ENCODE measurements at regions not wholly inside any gene's neighbourhood (a gene's known extent, or its start where the extent isn't known, plus 50 kb on each side); places are given as distances from the start of the nearest gene placed in this dataset.

GRCh38 chr15:96736384-96736783 lies 405.9 kb downstream of the NR2F2 start:
- DNase-seq (ENCODE audit: low spot score): no peak

- no peak for DNase-seq (ENCODE audit: low spot score)
Measured at GRCh38 chr15:96737408-96737807, 406.9 kb downstream of the NR2F2 start.

DNA sequence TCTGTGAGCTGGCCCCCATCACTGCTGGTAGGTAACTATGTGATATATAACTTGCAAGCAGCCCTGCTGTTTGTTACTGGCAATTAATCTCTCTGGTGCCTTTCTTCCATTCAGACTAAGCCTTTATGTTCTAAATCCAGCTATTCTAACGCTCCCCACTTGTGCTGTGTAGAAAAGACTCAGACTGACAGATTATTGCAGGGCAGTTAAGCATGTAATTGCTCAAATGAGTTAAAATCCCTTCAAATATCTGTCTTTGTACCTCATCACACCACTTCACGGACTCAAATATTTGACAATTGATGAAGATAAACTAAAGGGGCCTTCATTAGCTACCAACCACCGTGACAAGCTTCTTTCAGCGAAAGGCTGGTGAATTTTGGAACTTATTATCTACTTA lies 416.2 kb downstream of the NR2F2 start:
- no peak for DNase-seq (ENCODE audit: low spot score)

DNA sequence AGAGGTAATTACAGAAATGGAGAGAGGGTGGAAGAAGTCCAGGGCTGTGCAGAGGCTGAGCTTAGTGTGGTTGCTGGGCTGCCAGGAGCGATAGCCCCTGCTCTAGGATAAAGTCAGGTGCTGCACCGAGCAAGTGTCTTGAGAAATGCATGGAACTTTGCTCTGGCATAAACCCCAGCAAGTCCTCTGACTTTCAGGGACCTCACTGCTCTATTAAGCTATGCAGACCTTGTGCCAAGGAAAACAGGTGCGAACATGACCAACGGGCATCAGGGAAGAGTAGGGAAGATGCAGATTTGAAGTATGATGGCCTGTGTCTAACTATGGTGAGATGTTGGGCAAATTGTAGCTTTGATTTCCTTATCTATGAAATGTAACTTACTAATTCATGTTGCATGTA lies 416.8 kb downstream of the NR2F2 start:
- DNase-seq (ENCODE audit: low spot score): no peak

- no peak for DNase-seq (ENCODE audit: low spot score)
Measured at GRCh38 chr15:96750361-96750760, 419.9 kb downstream of the NR2F2 start.

GRCh38 chr15:96756146-96756545 lies 425.6 kb downstream of the NR2F2 start:
- DNase-seq (ENCODE audit: low spot score): no peak

DNA sequence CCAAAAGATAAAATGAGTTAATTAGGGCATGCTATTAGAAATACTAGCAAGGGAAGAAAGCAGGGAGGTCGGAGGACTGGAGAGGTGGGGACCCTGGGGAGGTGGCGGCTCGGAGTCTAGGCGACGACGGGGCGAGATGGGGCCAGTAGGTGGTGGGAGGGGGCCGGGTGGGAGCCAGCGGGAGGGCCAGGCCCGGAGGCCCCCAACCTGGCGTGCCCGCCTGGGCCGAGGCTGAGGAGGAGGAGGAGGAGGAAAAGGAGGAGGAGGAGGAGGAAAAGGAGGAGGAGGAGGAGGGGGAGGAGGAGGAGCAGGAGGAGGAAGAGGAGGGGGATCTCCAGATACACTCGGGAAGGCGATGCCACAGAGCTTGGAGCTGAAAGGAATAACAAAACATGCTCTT lies 426.2 kb downstream of the NR2F2 start:
- no peak for DNase-seq (ENCODE audit: low spot score)

DNA sequence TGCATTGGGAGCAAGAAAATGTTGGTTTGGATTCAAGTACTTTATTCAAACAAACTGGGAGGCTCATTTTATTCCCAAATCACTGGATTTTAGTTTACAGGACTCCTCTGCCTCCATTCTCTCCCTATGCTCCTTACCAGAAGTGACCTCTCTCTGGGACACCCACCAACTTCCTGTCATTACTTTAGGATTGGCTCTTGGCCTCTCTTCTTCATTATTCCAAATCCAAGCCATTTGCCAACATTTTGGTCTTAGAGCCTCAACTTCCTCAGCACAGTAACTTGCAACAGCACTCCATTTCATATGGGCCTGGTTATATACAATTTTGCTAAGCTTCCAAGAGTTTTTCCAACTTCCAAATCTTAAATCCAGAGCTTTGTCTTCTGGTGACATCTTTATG lies 432.1 kb downstream of the NR2F2 start:
- DNase-seq (ENCODE audit: low spot score): no peak

DNA sequence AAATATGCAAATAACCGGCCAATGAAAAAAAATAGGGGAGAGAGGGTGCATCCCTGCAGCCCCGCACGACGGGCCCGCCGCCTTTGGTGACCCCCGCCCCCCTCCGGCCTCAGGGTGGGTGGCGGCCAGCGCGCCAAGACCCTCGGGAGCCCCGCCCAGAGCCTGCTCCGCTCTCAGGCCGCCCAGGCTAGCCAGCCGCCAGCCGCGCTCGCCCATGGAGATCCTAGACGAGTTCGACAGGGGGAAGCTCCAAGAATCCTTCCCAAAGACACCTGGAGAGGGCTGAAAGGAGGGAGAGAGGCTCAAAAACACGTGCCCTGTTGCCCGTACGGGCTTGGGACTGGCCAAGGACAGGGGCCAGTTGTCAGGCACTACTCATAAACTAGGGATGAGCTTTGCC lies 434.0 kb downstream of the NR2F2 start:
- DNase-seq (ENCODE audit: low spot score): no peak

- no peak for DNase-seq (ENCODE audit: low spot score)
Measured at GRCh38 chr15:96764946-96765345, 434.4 kb downstream of the NR2F2 start.

GRCh38 chr15:96766366-96766765 lies 435.9 kb downstream of the NR2F2 start:
- DNase-seq (ENCODE audit: low spot score): no peak

- no peak for DNase-seq (ENCODE audit: low spot score)
Measured at GRCh38 chr15:96767703-96768434, 437.4 kb downstream of the NR2F2 start.

DNA sequence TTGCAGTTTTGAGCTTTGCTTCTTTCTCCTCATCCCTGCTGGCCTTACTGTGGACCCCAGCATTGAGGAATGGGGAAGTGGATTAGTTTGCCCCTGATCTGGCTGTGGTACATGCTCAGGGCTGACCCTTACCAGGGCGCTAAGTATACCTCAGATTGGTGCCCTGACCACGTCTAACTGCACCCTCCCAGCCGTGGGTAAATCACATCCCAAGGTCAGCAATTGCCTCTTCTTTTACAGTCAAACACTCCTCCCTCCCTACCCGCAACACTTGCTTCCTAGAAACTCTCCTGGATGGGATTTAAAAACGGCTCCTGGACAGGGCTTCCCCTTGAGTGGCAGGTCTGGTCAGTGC lies 437.9 kb downstream of the NR2F2 start:
- DNase-seq (ENCODE audit: low spot score): no peak

- DNase-seq (ENCODE audit: low spot score): no peak
Measured at GRCh38 chr15:96771035-96771434, 440.5 kb downstream of the NR2F2 start.

DNA sequence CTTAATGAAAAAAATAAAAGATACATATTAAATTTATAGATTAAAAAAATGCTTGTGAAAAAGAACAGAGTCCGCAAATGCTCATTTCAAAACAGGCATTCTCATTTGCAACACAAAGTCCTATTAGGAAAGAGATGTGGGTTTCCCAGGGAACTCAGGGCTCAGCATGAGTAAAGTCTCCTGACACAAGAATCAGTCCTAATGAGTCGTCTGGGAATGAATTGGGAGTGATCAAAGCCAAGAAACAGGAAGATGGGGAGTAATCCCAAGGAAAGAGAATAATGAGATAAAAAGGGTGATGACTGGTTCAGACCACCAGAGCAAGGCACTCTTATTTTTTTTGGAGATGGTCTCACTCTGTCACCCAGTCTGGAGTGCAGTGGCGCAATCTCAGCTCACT lies 443.7 kb downstream of the NR2F2 start:
- no peak for DNase-seq (ENCODE audit: low spot score)

DNA sequence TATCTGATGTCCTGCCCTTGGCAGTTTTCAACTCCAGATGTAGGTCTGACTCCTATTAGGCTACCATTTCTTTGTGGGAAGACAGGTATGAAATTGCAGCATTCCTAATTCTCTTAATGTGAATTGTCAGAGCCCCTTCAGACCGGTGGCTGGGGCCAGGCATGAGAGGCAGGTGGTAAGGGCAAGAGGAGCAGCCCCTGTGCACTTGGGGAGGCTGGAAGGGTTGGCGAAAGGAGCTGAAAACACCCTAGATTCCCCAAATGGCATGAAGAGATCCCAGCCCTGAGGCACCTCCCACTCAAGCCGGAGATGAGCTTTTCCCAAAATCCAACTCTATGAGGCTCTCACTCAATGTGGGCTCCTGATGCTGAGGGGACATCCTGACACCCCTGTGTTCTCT lies 453.2 kb downstream of the NR2F2 start:
- no peak for DNase-seq (ENCODE audit: low spot score)

- DNase-seq (ENCODE audit: low spot score): no peak
Measured at GRCh38 chr15:96790004-96790403, 459.5 kb downstream of the NR2F2 start.

DNA sequence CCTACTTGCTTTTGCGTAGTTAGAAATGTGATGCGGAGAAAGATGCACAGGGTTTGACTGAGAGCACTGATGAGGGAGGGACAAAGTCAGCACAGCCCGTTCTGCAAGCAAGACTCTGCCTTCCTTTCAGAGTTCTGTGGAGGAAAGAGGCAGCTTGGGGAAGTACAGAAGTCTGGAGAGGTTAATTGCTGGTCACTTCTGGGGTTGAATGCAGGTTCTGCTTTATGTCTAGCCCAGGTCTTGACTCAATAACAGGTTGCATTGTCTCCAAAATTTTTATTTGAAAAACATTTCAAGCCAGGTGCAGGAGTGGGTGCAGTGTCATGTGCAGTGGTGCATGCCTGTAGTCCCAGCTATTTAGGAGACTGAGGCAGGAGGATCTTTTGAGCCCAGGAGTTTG lies 461.7 kb downstream of the NR2F2 start:
- DNase-seq (ENCODE audit: low spot score): no peak

DNA sequence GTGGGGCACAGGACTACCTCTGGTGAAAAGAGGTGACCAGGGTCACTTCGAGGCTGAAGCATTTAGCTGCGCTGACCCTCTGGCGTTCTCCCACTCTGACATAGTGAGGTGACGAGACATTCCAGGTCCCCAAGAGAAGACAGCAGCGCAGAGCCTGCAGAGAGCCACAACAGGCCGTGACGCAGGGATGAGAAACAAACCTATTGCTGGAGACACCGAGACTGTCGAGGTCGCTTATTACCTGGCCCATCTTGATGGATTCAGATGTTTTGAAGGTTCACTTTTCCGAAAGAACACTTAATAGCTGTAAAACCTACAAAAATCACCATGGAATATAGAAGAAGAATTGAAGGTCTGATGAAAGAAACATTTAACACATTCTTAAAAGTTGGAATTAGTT lies 466.3 kb downstream of the NR2F2 start:
- DNase-seq (ENCODE audit: low spot score): no peak

GRCh38 chr15:96801576-96802150 lies 471.2 kb downstream of the NR2F2 start:
- DNase-seq (ENCODE audit: low spot score): no peak

DNA sequence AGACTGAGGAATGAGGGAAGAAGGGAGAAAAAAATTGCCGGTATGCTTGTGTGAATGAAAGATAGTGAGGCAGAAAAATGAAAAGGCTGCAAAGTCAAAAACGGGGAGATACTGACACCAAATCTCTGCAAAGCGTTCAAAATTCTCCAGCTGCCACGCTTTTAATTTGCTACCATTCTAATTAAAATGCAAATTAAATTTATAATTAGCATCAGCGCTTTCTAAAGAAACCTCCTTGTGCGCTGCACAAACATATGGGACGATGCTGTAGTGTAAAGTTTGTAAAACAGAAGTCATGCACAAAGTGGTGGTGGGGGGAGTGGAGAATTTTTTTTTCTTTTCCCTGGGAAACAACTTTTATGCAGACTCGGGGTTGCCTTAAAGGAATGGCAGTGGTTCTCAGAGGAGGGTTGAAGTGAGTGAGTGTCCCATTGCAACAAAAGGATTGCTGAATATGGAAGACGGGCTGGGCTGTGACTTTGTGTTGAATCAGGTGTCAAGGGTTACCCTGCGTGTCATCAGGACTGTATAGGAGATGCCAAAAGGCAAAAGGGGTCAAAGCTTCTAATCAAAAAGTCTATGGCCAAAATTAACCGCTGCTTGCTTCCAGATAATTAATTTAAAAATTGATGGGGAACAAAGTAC lies 472.2 kb downstream of the NR2F2 start:
- DNase-seq (ENCODE audit: low spot score): no peak

DNA sequence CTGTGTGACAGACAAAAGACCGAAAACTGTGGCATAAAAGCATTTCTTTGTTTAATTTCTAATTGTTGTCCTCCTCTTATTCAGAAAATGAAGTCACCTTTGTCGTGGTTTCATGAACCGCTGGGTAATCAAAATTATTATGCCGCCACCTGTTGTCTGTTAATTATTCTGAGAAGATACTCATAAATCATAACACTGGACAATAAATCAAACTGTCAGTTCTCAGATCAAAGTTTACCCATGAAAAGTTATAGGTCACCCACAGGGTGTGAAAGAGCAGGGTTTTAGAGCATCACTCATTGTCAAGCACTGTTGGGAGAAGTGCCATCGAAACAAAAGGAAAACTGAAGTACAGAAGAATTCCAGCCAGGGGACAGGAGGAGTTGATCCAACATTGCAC lies 474.3 kb downstream of the NR2F2 start:
- no peak for DNase-seq (ENCODE audit: low spot score)

- DNase-seq (ENCODE audit: low spot score): no peak
Measured at GRCh38 chr15:96807361-96807760, 476.9 kb downstream of the NR2F2 start.

DNA sequence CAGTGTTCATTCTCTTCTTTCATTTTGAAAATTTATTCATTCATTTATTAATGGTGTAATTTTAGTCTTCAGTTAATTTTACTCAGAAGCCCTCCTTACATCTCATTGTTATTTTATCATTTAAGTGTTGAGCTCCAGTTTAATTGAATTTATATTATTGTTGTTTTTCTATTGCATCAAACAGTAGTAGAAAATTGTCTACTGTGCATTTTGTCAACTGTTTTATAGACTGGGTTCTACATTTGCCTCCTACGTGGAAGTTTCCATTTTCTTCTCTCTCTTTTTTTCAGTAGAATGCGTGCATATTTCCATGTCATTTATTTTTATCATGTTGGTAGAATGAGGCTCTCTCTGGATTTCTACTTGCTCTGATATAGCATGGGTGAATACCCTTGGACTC lies 487.4 kb downstream of the NR2F2 start:
- no peak for DNase-seq (ENCODE audit: low spot score)

Data from GM03348 (cell line).